ENCODE measurements at regions not wholly inside any gene's neighbourhood (a gene's known extent, or its start where the extent isn't known, plus 50 kb on each side); places are given as distances from the start of the nearest gene placed in this dataset.

DNA sequence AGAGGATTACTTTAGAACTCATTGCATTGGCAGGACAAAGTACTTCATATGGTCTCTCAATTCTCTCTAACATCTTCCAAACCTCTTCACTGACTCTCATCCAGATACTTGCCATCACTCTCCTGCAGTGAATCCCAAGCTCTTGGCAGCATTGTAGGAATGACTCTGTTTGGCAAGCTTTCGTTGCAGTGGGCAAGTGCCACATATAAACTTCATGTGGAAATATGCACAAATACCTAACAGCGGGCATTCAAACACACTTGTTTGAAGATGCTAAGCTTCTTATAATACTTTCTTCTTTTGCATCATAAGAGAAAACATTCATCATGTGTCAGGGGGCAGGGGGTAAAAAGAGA is 86.2 kb upstream of the F13A1 start:
- Histone ChIP-seq H3K4me1 (ENCODE audit: low read depth, poor library complexity, severe bottlenecking) (no peaks in the 10 kb centered on the region), H3K4me2 (no peak overlapping the region), H3K36me3 (ENCODE audit: insufficient read depth) (no peaks in the 10 kb centered on the region), H3K4me3 (IDR thresholded peaks at IDR 0.05; ENCODE audit: insufficient read depth, low read depth, low read length) (no peak overlapping the region), H4K20me1 (ENCODE audit: insufficient read depth) (no peaks in the 10 kb centered on the region), H3K27ac (no peak overlapping the region), H3K9ac (no peak overlapping the region), H3K27me3 (ENCODE audit: insufficient read depth, low read depth) (no peaks in the 10 kb centered on the region), H2AFZ (ENCODE audit: low read depth) (no peak overlapping the region), H3K79me2 (ENCODE audit: insufficient read depth, low read depth) (no peaks in the 10 kb centered on the region)
- TF ChIP-seq, protein P1, sequence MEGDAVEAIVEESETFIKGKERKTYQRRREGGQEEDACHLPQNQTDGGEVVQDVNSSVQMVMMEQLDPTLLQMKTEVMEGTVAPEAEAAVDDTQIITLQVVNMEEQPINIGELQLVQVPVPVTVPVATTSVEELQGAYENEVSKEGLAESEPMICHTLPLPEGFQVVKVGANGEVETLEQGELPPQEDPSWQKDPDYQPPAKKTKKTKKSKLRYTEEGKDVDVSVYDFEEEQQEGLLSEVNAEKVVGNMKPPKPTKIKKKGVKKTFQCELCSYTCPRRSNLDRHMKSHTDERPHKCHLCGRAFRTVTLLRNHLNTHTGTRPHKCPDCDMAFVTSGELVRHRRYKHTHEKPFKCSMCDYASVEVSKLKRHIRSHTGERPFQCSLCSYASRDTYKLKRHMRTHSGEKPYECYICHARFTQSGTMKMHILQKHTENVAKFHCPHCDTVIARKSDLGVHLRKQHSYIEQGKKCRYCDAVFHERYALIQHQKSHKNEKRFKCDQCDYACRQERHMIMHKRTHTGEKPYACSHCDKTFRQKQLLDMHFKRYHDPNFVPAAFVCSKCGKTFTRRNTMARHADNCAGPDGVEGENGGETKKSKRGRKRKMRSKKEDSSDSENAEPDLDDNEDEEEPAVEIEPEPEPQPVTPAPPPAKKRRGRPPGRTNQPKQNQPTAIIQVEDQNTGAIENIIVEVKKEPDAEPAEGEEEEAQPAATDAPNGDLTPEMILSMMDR (conservative IDR thresholded peaks at IDR 0.05; ENCODE audit: low read depth, low read length): no peak

DNA sequence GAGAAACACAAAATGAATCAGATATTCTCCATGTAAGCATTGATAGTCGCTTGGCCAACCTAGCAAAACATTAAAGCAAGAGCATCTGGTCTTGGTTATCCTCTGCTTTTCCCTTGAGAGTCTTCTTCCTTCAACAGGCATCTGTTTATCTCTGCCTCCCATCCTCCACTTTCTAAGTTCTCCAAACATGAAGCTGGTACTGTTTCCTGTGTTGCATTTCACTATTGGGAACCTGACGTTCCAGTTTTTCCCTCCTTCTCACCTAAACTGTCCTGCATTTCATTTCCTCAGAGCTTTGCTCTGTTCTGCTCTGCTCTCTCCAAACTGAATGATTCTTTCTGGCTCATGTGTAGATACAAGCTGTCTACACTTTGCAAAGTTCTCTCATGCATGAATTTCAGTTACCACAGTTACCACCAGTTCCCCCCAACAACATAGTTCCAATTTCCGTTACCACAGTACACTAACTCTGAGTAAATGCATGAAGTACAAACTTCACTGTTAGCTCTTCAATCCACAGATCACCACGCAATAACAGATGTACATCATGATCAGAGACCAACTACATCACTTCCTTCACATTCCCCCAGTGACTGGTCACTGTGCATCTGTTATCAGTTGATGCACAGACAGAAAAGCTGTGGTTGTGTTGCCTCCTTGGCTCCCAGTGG is 86.7 kb upstream of the F13A1 start:
- TF ChIP-seq, protein P1 (conservative IDR thresholded peaks at IDR 0.05; ENCODE audit: low read depth, low read length): no peak
- no peak overlapping the region for H3K9ac ChIP-seq
- H3K4me3 ChIP-seq (IDR thresholded peaks at IDR 0.05; ENCODE audit: insufficient read depth, low read depth, low read length): no peak overlapping the region
- H3K4me2 ChIP-seq: no peak overlapping the region
- H3K79me2 ChIP-seq (ENCODE audit: insufficient read depth, low read depth): no peaks in the 10 kb centered on the region
- H3K27me3 ChIP-seq (ENCODE audit: insufficient read depth, low read depth): no peaks in the 10 kb centered on the region
- H4K20me1 ChIP-seq (ENCODE audit: insufficient read depth): no peaks in the 10 kb centered on the region
- no peaks in the 10 kb centered on the region for H3K4me1 ChIP-seq (ENCODE audit: low read depth, poor library complexity, severe bottlenecking)
- no peak overlapping the region for H2AFZ ChIP-seq (ENCODE audit: low read depth)
- H3K27ac ChIP-seq: no peak overlapping the region
- H3K36me3 ChIP-seq (ENCODE audit: insufficient read depth): no peaks in the 10 kb centered on the region

DNA sequence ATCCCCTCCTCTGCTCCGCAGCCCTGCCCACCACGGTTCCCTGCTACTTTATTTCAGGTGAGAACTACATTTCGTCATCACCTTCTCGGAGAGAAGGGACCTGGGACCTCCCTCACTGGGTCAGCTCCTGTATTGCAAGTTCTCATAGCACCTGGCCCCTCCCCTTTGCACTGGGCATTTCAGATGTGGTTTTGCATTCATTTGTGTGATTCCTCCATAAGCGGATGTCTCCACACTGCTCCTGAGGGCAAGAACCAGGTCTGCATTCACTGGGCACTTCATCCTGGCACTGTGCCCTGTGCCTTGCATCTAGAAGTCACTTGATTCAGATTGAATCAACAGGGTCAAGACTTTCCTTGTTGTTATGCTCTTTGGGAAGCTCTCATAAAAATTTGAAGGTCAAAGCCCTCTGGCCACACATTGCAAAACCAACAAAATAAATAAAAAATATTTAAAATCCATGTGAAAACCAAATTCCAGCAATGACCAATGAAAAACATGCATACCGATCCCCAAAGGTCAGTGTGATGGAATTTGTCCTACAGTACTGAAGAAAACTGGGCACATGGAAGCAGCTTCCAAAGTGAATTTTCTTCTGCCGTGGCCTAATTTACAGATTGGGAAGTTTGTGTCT is 89.1 kb upstream of the F13A1 start:
- Histone ChIP-seq H2AFZ (ENCODE audit: low read depth) (no peak overlapping the region), H3K4me1 (ENCODE audit: low read depth, poor library complexity, severe bottlenecking) (no peaks in the 10 kb centered on the region), H3K27ac (no peak overlapping the region), H4K20me1 (ENCODE audit: insufficient read depth) (no peaks in the 10 kb centered on the region), H3K9ac (no peak overlapping the region), H3K4me2 (no peak overlapping the region), H3K27me3 (ENCODE audit: insufficient read depth, low read depth) (no peaks in the 10 kb centered on the region), H3K79me2 (ENCODE audit: insufficient read depth, low read depth) (no peaks in the 10 kb centered on the region), H3K4me3 (IDR thresholded peaks at IDR 0.05; ENCODE audit: insufficient read depth, low read depth, low read length) (no peak overlapping the region), H3K36me3 (ENCODE audit: insufficient read depth) (no peaks in the 10 kb centered on the region)
- TF ChIP-seq, protein P1 (conservative IDR thresholded peaks at IDR 0.05; ENCODE audit: low read depth, low read length): no peak

DNA sequence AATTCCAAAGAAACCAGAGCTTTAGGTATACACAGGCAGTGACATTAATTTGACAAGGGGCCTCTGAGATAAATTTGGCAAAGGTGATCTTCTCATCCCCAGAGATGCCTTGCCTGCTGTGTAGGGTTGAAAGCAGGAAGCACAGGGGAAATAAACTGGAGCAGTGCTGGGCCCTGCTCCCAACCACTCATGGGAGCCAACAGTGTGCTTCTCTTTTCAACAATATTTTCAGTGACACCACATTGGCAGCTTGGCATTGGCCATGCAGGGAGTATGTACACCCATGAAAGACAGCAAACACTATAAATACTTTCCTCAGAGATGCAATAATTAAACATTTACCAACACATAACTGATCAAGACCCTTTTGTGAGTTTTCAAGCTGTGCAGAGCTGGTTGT is 90.7 kb upstream of the F13A1 start:
- Histone ChIP-seq H3K9ac (no peak overlapping the region), H4K20me1 (ENCODE audit: insufficient read depth) (no peaks in the 10 kb centered on the region), H3K79me2 (ENCODE audit: insufficient read depth, low read depth) (no peaks in the 10 kb centered on the region), H3K27me3 (ENCODE audit: insufficient read depth, low read depth) (no peaks in the 10 kb centered on the region), H3K27ac (no peak overlapping the region), H3K36me3 (ENCODE audit: insufficient read depth) (no peaks in the 10 kb centered on the region), H3K4me1 (ENCODE audit: low read depth, poor library complexity, severe bottlenecking) (no peaks in the 10 kb centered on the region), H3K4me2 (no peak overlapping the region), H3K4me3 (IDR thresholded peaks at IDR 0.05; ENCODE audit: insufficient read depth, low read depth, low read length) (no peak overlapping the region), H2AFZ (ENCODE audit: low read depth) (no peak overlapping the region)
- TF ChIP-seq, protein P1 (conservative IDR thresholded peaks at IDR 0.05; ENCODE audit: low read depth, low read length): no peak
